ENCODE measurements at regions not wholly inside any gene's neighbourhood (a gene's known extent, or its start where the extent isn't known, plus 50 kb on each side); places are given as distances from the start of the nearest gene placed in this dataset.
"Not testable (repeated sequence)": the region's sequence is repeated elsewhere in the genome, so short reads cannot be mapped to it uniquely, and the experiment has no call there.

- not testable (repeated sequence) for DNase-seq (ENCODE audit: low spot score)
Observed at GRCh38 chr2:111444516-111444915, 323.8 kb downstream of the BCL2L11 start.

GRCh38 chr2:111445191-111445929 is 324.6 kb downstream of the BCL2L11 start:
- DNase-seq (ENCODE audit: low spot score): not testable (repeated sequence)

GRCh38 chr2:111445941-111446340 is 325.2 kb downstream of the BCL2L11 start:
- not testable (repeated sequence) for DNase-seq (ENCODE audit: low spot score)

- DNase-seq (ENCODE audit: low spot score): not testable (repeated sequence)
Observed at GRCh38 chr2:111447482-111447881, 326.8 kb downstream of the BCL2L11 start.

GRCh38 chr2:111448796-111449195 is 328.1 kb downstream of the BCL2L11 start:
- not testable (repeated sequence) for DNase-seq (ENCODE audit: low spot score)

- not testable (repeated sequence) for DNase-seq (ENCODE audit: low spot score)
Observed at GRCh38 chr2:111450526-111450925, 329.8 kb downstream of the BCL2L11 start.

- not testable (repeated sequence) for DNase-seq (ENCODE audit: low spot score)
Observed at GRCh38 chr2:111451692-111452199, 331.0 kb downstream of the BCL2L11 start.

- not testable (repeated sequence) for DNase-seq (ENCODE audit: low spot score)
Observed at GRCh38 chr2:111452208-111452607, 331.5 kb downstream of the BCL2L11 start.

GRCh38 chr2:111453308-111453707 is 332.6 kb downstream of the BCL2L11 start:
- not testable (repeated sequence) for DNase-seq (ENCODE audit: low spot score)

GRCh38 chr2:111453816-111454215 is 333.1 kb downstream of the BCL2L11 start:
- not testable (repeated sequence) for DNase-seq (ENCODE audit: low spot score)

GRCh38 chr2:111454404-111454803 is 333.7 kb downstream of the BCL2L11 start:
- DNase-seq (ENCODE audit: low spot score): peak; percentile 30

GRCh38 chr2:111455016-111456015 is 334.6 kb downstream of the BCL2L11 start:
- not testable (repeated sequence) for DNase-seq (ENCODE audit: low spot score)

- DNase-seq (ENCODE audit: low spot score): not testable (repeated sequence)
Observed at GRCh38 chr2:111457191-111457590, 336.5 kb downstream of the BCL2L11 start.

GRCh38 chr2:111460901-111461300 is 340.2 kb downstream of the BCL2L11 start:
- DNase-seq (ENCODE audit: low spot score): not testable (repeated sequence)

GRCh38 chr2:111461831-111462230 is 341.1 kb downstream of the BCL2L11 start:
- not testable (repeated sequence) for DNase-seq (ENCODE audit: low spot score)

GRCh38 chr2:111462572-111462971 is 341.9 kb downstream of the BCL2L11 start:
- not testable (repeated sequence) for DNase-seq (ENCODE audit: low spot score)

- not testable (repeated sequence) for DNase-seq (ENCODE audit: low spot score)
Observed at GRCh38 chr2:111463238-111463848, 342.6 kb downstream of the BCL2L11 start.

- DNase-seq (ENCODE audit: low spot score): not testable (repeated sequence)
Observed at GRCh38 chr2:111463956-111464355, 343.2 kb downstream of the BCL2L11 start.

GRCh38 chr2:111464367-111464766 is 343.7 kb downstream of the BCL2L11 start:
- not testable (repeated sequence) for DNase-seq (ENCODE audit: low spot score)

GRCh38 chr2:111465521-111465920 is 344.8 kb downstream of the BCL2L11 start:
- DNase-seq (ENCODE audit: low spot score): not testable (repeated sequence)

- DNase-seq (ENCODE audit: low spot score): peak; percentile 34
Observed at GRCh38 chr2:111466744-111467143, 346.0 kb downstream of the BCL2L11 start.
